ENCODE measurements at regions not wholly inside any gene's neighbourhood (a gene's known extent, or its start where the extent isn't known, plus 50 kb on each side); places are given as distances from the start of the nearest gene placed in this dataset.
A peak's percentile ranks its signal among the peaks of the same experiment; 100 is the strongest.

- Mint-ChIP-seq H3K36me3 (ENCODE audit: low read depth) (peaks cover 13% of the 10 kb centered on the region), H3K4me3 (no peak overlapping the region), H3K9me3 (peaks cover 28% of the 10 kb centered on the region), H3K4me1 (peaks cover 12% of the 10 kb centered on the region), H3K27ac (peak overlapping the region; percentile 16), H3K27me3 (ENCODE audit: low read depth, poor library complexity) (no peaks in the 10 kb centered on the region)
- DNase-seq: no peak
- no peak for TF ChIP-seq CTCF (IDR thresholded peaks at IDR 0.05)
These were observed 65.2 kb upstream of the MYCN start for GRCh38 chr2:15874854-15875804.

- peaks cover 11% of the 10 kb centered on the region for H3K36me3 Mint-ChIP-seq (ENCODE audit: low read depth)
- H3K4me3 Mint-ChIP-seq: no peak overlapping the region
- no peak for TF ChIP-seq CTCF (IDR thresholded peaks at IDR 0.05)
- peaks cover 12% of the 10 kb centered on the region for H3K4me1 Mint-ChIP-seq
- peaks cover 25% of the 10 kb centered on the region for H3K9me3 Mint-ChIP-seq
- DNase-seq: no peak
- no peak overlapping the region for H3K27ac Mint-ChIP-seq
- no peaks in the 10 kb centered on the region for H3K27me3 Mint-ChIP-seq (ENCODE audit: low read depth, poor library complexity)
These were observed 64.2 kb upstream of the MYCN start for GRCh38 chr2:15875969-15876705.

- Mint-ChIP-seq H3K4me3 (no peak overlapping the region), H3K36me3 (ENCODE audit: low read depth) (peaks cover 8% of the 10 kb centered on the region)
These were observed 59.9 kb upstream of the MYCN start for GRCh38 chr2:15880226-15881119.

GRCh38 chr2:15881120-15881433 is 59.3 kb upstream of the MYCN start:
- Mint-ChIP-seq H3K36me3 (ENCODE audit: low read depth) (peaks cover 8% of the 10 kb centered on the region), H3K4me3 (no peak overlapping the region), H3K9me3 (peaks cover 17% of the 10 kb centered on the region), H3K27ac (no peak overlapping the region), H3K27me3 (ENCODE audit: low read depth, poor library complexity) (no peaks in the 10 kb centered on the region), H3K4me1 (peaks cover 8% of the 10 kb centered on the region)
- no peak for DNase-seq
- no peak for TF ChIP-seq CTCF (IDR thresholded peaks at IDR 0.05)

More at GRCh38 chr2:15880226-15881119, 59.9 kb upstream of the MYCN start:
- Mint-ChIP-seq H3K9me3 (peaks cover 17% of the 10 kb centered on the region), H3K4me1 (peaks cover 5% of the 10 kb centered on the region), H3K27ac (no peak overlapping the region), H3K27me3 (ENCODE audit: low read depth, poor library complexity) (no peaks in the 10 kb centered on the region)
- DNase-seq: no peak
- TF ChIP-seq CTCF (IDR thresholded peaks at IDR 0.05): no peak

- TF ChIP-seq CTCF (IDR thresholded peaks at IDR 0.05): no peak
These were observed 58.7 kb upstream of the MYCN start for GRCh38 chr2:15881676-15882075.

More at GRCh38 chr2:15881676-15882075, 58.7 kb upstream of the MYCN start:
- Mint-ChIP-seq H3K27me3 (ENCODE audit: low read depth, poor library complexity) (no peaks in the 10 kb centered on the region), H3K4me1 (peaks cover 9% of the 10 kb centered on the region), H3K36me3 (ENCODE audit: low read depth) (peaks cover 7% of the 10 kb centered on the region), H3K27ac (no peak overlapping the region), H3K9me3 (peaks cover 13% of the 10 kb centered on the region), H3K4me3 (no peak overlapping the region)
- no peak for DNase-seq
